ENCODE measurements at regions not wholly inside any gene's neighbourhood (a gene's known extent, or its start where the extent isn't known, plus 50 kb on each side); places are given as distances from the start of the nearest gene placed in this dataset.
A peak's percentile ranks its signal among the peaks of the same experiment; 100 is the strongest.

- peak; percentile 52 for DNase-seq
These were observed 251.8 kb upstream of the CITED2 start for GRCh38 chr6:139625998-139626975.

- no peak for DNase-seq
These were observed 250.9 kb upstream of the CITED2 start for GRCh38 chr6:139625081-139625939.

GRCh38 chr6:139623372-139623771 lies 248.9 kb upstream of the CITED2 start:
- no peak for DNase-seq

GRCh38 chr6:139613496-139613895 lies 239.0 kb upstream of the CITED2 start:
- no peak for DNase-seq

GRCh38 chr6:139612135-139612465 lies 237.7 kb upstream of the CITED2 start:
- no peak for DNase-seq

- DNase-seq, result no peak
These were observed 237.1 kb upstream of the CITED2 start for GRCh38 chr6:139611327-139612134.

GRCh38 chr6:139608466-139609261 lies 234.2 kb upstream of the CITED2 start:
- no peak for DNase-seq

- no peak for DNase-seq
These were observed 230.9 kb upstream of the CITED2 start for GRCh38 chr6:139605350-139605749.

GRCh38 chr6:139603581-139603980 lies 229.1 kb upstream of the CITED2 start:
- DNase-seq, result no peak

GRCh38 chr6:139602577-139602976 lies 228.1 kb upstream of the CITED2 start:
- no peak for DNase-seq

- DNase-seq, result no peak
These were observed 226.5 kb upstream of the CITED2 start for GRCh38 chr6:139600919-139601475.

GRCh38 chr6:139600343-139600742 lies 225.9 kb upstream of the CITED2 start:
- DNase-seq, result no peak

- peak; percentile 32 for DNase-seq
These were observed 223.6 kb upstream of the CITED2 start for GRCh38 chr6:139597771-139598755.

- no peak for DNase-seq
These were observed 222.8 kb upstream of the CITED2 start for GRCh38 chr6:139597087-139597763.

- no peak for DNase-seq
These were observed 220.7 kb upstream of the CITED2 start for GRCh38 chr6:139595183-139595582.

- DNase-seq, result no peak
These were observed 220.0 kb upstream of the CITED2 start for GRCh38 chr6:139594333-139594965.

GRCh38 chr6:139593081-139593480 lies 218.6 kb upstream of the CITED2 start:
- DNase-seq, result no peak

- no peak for DNase-seq
These were observed 217.6 kb upstream of the CITED2 start for GRCh38 chr6:139592011-139592410.

Data from NCI-H446 treated with DMSO at 0.1 percent for 48 hours (cell line).